WTC11 (cell line): ENCODE measurements at regions not wholly inside any gene's neighbourhood (a gene's known extent, or its start where the extent isn't known, plus 50 kb on each side); places are given as distances from the start of the nearest gene placed in this dataset.

Experiments used
- ATF1 ChIP-seq: sonication (generic); formaldehyde crosslinking; IDR thresholded peaks from 2 replicates; pipeline ENCODE4 v1.8.1; 2023; ENCODE audit warnings: mild to moderate bottlenecking, moderate library complexity, missing genetic modification reagents
- CTCF ChIP-seq: fragments of 200-600 bp; IDR thresholded peaks from 2 replicates; pipeline ENCODE4 v1.8.0; 2022; ENCODE audit warnings: antibody characterized with exemption
- FOXK1 ChIP-seq: sonication (generic); formaldehyde crosslinking; IDR thresholded peaks from 2 replicates; pipeline ENCODE4 v1.8.0; 2022; ENCODE audit warnings: mild to moderate bottlenecking, moderate library complexity, missing genetic modification reagents
- MAX ChIP-seq: sonication (generic); formaldehyde crosslinking; IDR thresholded peaks from 2 replicates; pipeline ENCODE4 v1.8.0; 2022; ENCODE audit warnings: mild to moderate bottlenecking, missing genetic modification reagents
- NFE2L1 ChIP-seq: sonication (generic); formaldehyde crosslinking; IDR thresholded peaks from 2 replicates; pipeline ENCODE4 v1.8.1; 2023; ENCODE audit warnings: missing genetic modification reagents
- SP1 ChIP-seq: sonication (generic); formaldehyde crosslinking; conservative IDR thresholded peaks from 2 replicates; pipeline ENCODE4 v1.8.1; 2022; ENCODE audit warnings: missing genetic modification reagents
- TEAD1 ChIP-seq: sonication (generic); formaldehyde crosslinking; IDR thresholded peaks from 2 replicates; pipeline ENCODE4 v1.8.0; 2022; ENCODE audit warnings: mild to moderate bottlenecking, missing genetic modification reagents

- TF ChIP-seq TEAD1 (CRISPR knock-in tag) = no peak
- TF ChIP-seq CTCF = no peak
- TF ChIP-seq ATF1 (CRISPR knock-in tag) = no peak
- no peak for TF ChIP-seq NFE2L1 (CRISPR knock-in tag)
- no peak for TF ChIP-seq FOXK1 (CRISPR knock-in tag)
- no peak for TF ChIP-seq SP1 (CRISPR knock-in tag)
- no peak for TF ChIP-seq MAX (CRISPR knock-in tag)
These were observed 90.5 kb upstream of the MYRIP start for GRCh38 chr3:39718674-39719595.
